Erythroblast (primary cell): ENCODE measurements at regions not wholly inside any gene's neighbourhood (a gene's known extent, or its start where the extent isn't known, plus 50 kb on each side); places are given as distances from the start of the nearest gene placed in this dataset.

ENCODE experiments used
- GATA1 ChIP-seq: IDR thresholded peaks from 2 replicates; pipeline ENCODE4 v1.6.1; 2011; ENCODE audit warnings: low read depth, mild to moderate bottlenecking, control low read depth, low read length, moderate library complexity
- POLR2A ChIP-seq: IDR thresholded peaks from 2 replicates; pipeline ENCODE4 v1.6.1; 2011; ENCODE audit warnings: mild to moderate bottlenecking, low read length

DNA sequence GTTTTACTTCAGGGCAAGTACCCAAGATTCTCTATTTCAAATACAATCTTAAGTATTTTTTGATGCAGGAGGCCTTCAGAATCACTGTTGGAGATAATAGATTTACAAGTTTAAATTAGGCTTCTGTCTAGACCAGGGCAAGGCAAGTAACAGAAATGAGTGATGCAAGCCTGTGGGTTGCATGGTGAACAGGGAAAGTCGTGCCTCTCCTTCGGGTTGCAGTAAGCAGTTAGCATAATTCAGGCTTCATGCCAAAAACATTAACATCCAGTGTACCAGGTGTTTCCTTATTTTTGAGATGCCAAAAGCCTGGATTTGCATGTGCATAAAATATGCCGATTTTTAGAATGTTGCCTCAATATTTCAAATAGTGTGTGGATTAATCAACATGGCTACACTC lies 369.0 kb downstream of the CAAP1 start:
- TF ChIP-seq POLR2A (no peak), GATA1 (no peak)
